KG1 (cell line): ENCODE measurements at regions not wholly inside any gene's neighbourhood (a gene's known extent, or its start where the extent isn't known, plus 50 kb on each side); places are given as distances from the start of the nearest gene placed in this dataset.
"Not testable (repeated sequence)": the region's sequence is repeated elsewhere in the genome, so short reads cannot be mapped to it uniquely, and the experiment has no call there.

Experiments
- DNase-seq: peaks from one replicate; lab custom pipeline; 2025; lab: John Stamatoyannopoulos, UW

GRCh38 chr12:127044836-127045235 is 1222.1 kb upstream of the TMEM132C start:
- no peak for DNase-seq

GRCh38 chr12:127046467-127046866 is 1220.5 kb upstream of the TMEM132C start:
- DNase-seq, result no peak

GRCh38 chr12:127048057-127048456 is 1218.9 kb upstream of the TMEM132C start:
- DNase-seq, result no peak

GRCh38 chr12:127048525-127048924 is 1218.4 kb upstream of the TMEM132C start:
- DNase-seq, result not testable (repeated sequence)

GRCh38 chr12:127051139-127051538 is 1215.8 kb upstream of the TMEM132C start:
- DNase-seq, result no peak

GRCh38 chr12:127052511-127053232 is 1214.3 kb upstream of the TMEM132C start:
- no peak for DNase-seq

GRCh38 chr12:127054531-127054930 is 1212.4 kb upstream of the TMEM132C start:
- no peak for DNase-seq

GRCh38 chr12:127060310-127060847 is 1206.6 kb upstream of the TMEM132C start:
- no peak for DNase-seq

GRCh38 chr12:127060933-127061332 is 1206.0 kb upstream of the TMEM132C start:
- no peak for DNase-seq

GRCh38 chr12:127063339-127064072 is 1203.5 kb upstream of the TMEM132C start:
- DNase-seq, result no peak

- DNase-seq, result no peak
Observed at GRCh38 chr12:127064207-127064606, 1202.8 kb upstream of the TMEM132C start.

GRCh38 chr12:127065595-127065994 is 1201.4 kb upstream of the TMEM132C start:
- no peak for DNase-seq

GRCh38 chr12:127070515-127071157 is 1196.3 kb upstream of the TMEM132C start:
- no peak for DNase-seq

- DNase-seq, result no peak
Observed at GRCh38 chr12:127074161-127074560, 1192.8 kb upstream of the TMEM132C start.

- no peak for DNase-seq
Observed at GRCh38 chr12:127075981-127076380, 1191.0 kb upstream of the TMEM132C start.

GRCh38 chr12:127077262-127078045 is 1189.5 kb upstream of the TMEM132C start:
- DNase-seq, result no peak

- no peak for DNase-seq
Observed at GRCh38 chr12:127078577-127079350, 1188.2 kb upstream of the TMEM132C start.

GRCh38 chr12:127079636-127080035 is 1187.3 kb upstream of the TMEM132C start:
- no peak for DNase-seq

- DNase-seq, result no peak
Observed at GRCh38 chr12:127081058-127081457, 1185.9 kb upstream of the TMEM132C start.

- peak; percentile 71 for DNase-seq
Observed at GRCh38 chr12:127083008-127083949, 1183.7 kb upstream of the TMEM132C start.
